ENCODE measurements at regions not wholly inside any gene's neighbourhood (a gene's known extent, or its start where the extent isn't known, plus 50 kb on each side); places are given as distances from the start of the nearest gene placed in this dataset.

DNA sequence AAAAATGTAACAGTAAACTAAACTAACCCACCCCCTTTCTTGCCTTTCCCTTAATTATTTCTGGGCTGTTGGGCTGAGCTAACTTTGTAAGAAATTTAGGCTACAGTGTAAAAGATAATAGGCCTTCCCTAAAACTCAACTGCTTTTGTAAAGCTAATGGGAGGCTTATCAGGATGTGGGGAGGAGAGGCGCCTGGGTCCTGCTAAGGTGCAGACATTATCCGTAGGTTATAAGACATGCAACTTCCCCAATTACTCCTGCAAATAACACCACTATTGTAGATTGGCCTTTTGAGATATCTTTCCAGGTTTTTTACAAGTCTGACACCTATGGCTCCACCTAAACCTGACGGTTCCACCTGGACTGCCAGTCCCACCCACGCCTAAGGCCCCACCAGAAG, 88.3 kb downstream of the NPAP1 start:
- Histone ChIP-seq H3K4me3 (no peak overlapping the region), H3K27me3 (no peaks in the 10 kb centered on the region), H3K4me1 (peaks cover 4% of the 10 kb centered on the region), H3K27ac (no peak overlapping the region), H3K36me3 (ENCODE audit: low read depth, missing control alignments) (no peaks in the 10 kb centered on the region), H3K9me3 (no peaks in the 10 kb centered on the region)
- no peak for DNase-seq
- intact Hi-C loops (cut with DNase I; ENCODE audit: low total_unique reads): no loop called here
- TF ChIP-seq, protein P1, sequence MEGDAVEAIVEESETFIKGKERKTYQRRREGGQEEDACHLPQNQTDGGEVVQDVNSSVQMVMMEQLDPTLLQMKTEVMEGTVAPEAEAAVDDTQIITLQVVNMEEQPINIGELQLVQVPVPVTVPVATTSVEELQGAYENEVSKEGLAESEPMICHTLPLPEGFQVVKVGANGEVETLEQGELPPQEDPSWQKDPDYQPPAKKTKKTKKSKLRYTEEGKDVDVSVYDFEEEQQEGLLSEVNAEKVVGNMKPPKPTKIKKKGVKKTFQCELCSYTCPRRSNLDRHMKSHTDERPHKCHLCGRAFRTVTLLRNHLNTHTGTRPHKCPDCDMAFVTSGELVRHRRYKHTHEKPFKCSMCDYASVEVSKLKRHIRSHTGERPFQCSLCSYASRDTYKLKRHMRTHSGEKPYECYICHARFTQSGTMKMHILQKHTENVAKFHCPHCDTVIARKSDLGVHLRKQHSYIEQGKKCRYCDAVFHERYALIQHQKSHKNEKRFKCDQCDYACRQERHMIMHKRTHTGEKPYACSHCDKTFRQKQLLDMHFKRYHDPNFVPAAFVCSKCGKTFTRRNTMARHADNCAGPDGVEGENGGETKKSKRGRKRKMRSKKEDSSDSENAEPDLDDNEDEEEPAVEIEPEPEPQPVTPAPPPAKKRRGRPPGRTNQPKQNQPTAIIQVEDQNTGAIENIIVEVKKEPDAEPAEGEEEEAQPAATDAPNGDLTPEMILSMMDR (IDR thresholded peaks at IDR 0.05): no peak
- TF ChIP-seq POLR2A (IDR thresholded peaks at IDR 0.05): no peak
- WGBS, 2 donors: 79 to 80% methylated on average over 4 of the region's 4 CpGs

DNA sequence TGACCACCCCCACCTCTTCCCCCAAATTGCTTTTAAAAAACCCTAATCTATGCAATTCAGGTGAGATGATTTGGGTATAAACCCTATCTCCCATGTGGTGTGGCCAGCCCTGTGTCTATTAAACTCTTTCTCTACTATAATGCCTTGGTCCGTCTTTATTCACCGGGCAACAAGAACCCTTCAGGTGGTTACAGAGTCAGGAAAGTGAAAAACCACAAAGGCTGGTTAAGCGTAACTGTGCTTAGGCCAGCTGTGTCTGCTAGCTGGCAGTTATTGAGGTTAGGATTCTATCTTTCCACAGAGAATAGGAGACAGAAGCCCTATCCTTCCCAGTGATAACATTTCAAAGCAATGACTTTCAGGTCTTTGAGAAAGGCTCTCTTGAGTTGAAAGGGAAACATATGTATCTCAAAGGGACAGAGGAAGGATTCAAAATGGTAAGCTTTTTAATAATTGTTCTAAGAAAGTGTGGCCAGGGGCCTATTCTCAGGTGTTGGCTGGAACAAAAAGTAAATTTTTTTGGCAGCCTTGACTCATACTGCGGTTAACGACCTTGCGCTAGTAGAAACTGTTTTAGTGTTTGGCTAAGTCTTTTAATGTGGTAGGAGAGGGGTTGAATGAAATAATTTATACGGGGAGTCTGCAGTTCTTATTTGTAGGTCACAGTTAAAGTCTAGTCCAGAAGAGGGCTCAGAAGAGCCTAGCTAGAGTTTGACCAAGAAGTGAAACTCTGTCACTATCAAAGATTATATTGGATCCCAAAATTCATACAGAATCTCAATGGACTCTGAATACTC, 89.0 kb downstream of the NPAP1 start:
- no peaks in the 10 kb centered on the region for H3K36me3 ChIP-seq (ENCODE audit: low read depth, missing control alignments)
- H3K27ac ChIP-seq: no peak overlapping the region
- no peak for DNase-seq
- no peaks in the 10 kb centered on the region for H3K9me3 ChIP-seq
- H3K4me1 ChIP-seq: peaks cover 4% of the 10 kb centered on the region
- H3K27me3 ChIP-seq: no peaks in the 10 kb centered on the region
- WGBS, 2 donors: 81 to 83% methylated on average over 7 of the region's 7 CpGs
- TF ChIP-seq, protein P1 (IDR thresholded peaks at IDR 0.05): no peak
- no peak for TF ChIP-seq POLR2A (IDR thresholded peaks at IDR 0.05)
- intact Hi-C loops (cut with DNase I; ENCODE audit: low total_unique reads): no loop called here
- H3K4me3 ChIP-seq: no peak overlapping the region

DNA sequence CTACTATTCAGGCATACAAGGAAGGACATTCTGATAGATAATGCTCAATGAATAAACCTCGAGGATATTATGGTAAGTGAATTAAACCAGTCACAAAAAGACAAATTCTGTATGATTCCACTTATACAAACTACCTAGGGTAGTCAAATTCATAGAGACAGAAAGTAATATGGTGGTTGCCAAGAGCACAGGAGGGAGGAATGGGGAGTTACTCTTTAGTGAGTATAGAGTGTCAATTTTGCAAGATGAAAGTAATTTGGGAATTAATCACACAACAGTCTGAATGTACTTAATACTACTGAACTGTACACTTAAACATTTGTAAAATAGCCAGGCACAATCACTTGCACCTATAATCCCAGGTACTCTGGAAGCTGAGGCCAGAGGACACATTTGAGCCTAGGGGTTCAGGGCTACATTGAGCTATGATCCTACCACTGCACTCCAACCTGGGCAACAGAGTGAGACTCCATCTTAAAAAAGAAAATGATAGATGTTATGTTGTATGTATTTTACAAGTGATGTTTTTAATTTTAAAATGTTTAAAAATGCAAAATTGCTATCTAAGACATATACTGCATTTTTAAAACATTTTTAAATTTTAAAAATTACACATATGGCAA, 91.0 kb downstream of the NPAP1 start:
- H3K4me3 ChIP-seq: no peak overlapping the region
- DNase-seq: no peak
- H3K4me1 ChIP-seq: peaks cover 4% of the 10 kb centered on the region
- TF ChIP-seq, protein P1 (IDR thresholded peaks at IDR 0.05): no peak
- TF ChIP-seq POLR2A (IDR thresholded peaks at IDR 0.05): no peak
- no peaks in the 10 kb centered on the region for H3K27me3 ChIP-seq
- no peaks in the 10 kb centered on the region for H3K9me3 ChIP-seq
- intact Hi-C loops (cut with DNase I; ENCODE audit: low total_unique reads): no loop called here
- no peak overlapping the region for H3K27ac ChIP-seq
- whole genome bisulfite sequencing, 2 donors: 47 to 60% methylated on average over 1 of the region's 1 CpG
- no peaks in the 10 kb centered on the region for H3K36me3 ChIP-seq (ENCODE audit: low read depth, missing control alignments)

DNA sequence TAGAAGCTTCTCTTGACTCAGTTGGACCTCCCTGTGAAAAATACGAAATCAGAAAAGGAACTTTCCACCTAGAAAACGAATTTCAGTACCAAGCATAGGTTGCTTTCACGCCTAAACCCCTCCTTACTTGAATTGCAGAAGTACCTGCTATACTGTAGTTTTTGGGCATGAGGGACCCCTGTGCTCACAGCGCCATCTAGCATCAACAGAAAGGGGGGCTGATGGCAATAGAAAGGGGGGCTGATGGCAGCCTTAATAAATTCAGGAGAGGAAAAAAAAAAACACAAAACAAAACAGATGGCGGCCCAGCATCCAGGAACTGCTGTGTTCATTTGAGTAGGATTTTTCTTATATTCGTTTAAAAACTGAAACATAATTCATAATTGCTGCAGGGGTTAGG, 96.7 kb downstream of the NPAP1 start:
- DNase-seq: no peak
- no peaks in the 10 kb centered on the region for H3K27me3 ChIP-seq
- H3K4me1 ChIP-seq: peaks cover 4% of the 10 kb centered on the region
- H3K36me3 ChIP-seq (ENCODE audit: low read depth, missing control alignments): no peaks in the 10 kb centered on the region
- H3K4me3 ChIP-seq: peak overlapping the region; percentile 49 to 65
- 15 to 17% methylated on average over 6 of the region's 6 CpGs for WGBS, 2 donors
- H3K27ac ChIP-seq: no peak overlapping the region
- TF ChIP-seq, protein P1 (IDR thresholded peaks at IDR 0.05): no peak
- TF ChIP-seq POLR2A (IDR thresholded peaks at IDR 0.05): no peak
- intact Hi-C loops (cut with DNase I; ENCODE audit: low total_unique reads): no loop called here
- no peaks in the 10 kb centered on the region for H3K9me3 ChIP-seq
